ENCODE measurements at regions not wholly inside any gene's neighbourhood (a gene's known extent, or its start where the extent isn't known, plus 50 kb on each side); places are given as distances from the start of the nearest gene placed in this dataset.

DNA sequence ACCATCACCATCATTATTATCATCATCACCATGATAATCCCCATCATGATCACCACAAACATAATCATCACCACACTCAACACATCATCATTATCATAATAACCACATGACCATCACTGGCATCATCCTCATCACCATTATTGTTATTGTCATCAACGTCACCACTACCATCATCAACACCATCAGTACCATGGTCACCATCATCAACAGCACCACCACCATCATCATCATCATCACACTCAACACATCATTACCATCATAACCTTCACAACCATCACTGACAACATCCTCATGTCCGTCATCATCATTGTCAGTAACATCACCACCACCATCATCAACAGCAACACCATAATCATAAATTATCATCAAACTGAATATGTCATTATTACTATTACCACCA lies 73.2 kb downstream of the MBD3L1 start:
- Histone ChIP-seq H3K27ac (ENCODE audit: low read length) (no peak overlapping the region), H3K9me2 (replicated peaks; ENCODE audit: low read length) (no peaks in the 10 kb centered on the region), H4K20me1 (ENCODE audit: low read length) (no peaks in the 10 kb centered on the region), H3K4me2 (ENCODE audit: low read length) (no peak overlapping the region), H3K27me3 (ENCODE audit: low read length) (no peaks in the 10 kb centered on the region), H3K4me3 (ENCODE audit: low read length) (no peak overlapping the region), H3K79me2 (ENCODE audit: low read length) (no peaks in the 10 kb centered on the region), H2AFZ (ENCODE audit: low read length) (no peak overlapping the region), H3F3A (ENCODE audit: low read length, unreplicated experiment) (no peaks in the 10 kb centered on the region), H3K9ac (ENCODE audit: low read length) (no peak overlapping the region), H3K36me3 (ENCODE audit: low read depth, low read length) (no peaks in the 10 kb centered on the region), H3K4me1 (ENCODE audit: insufficient read depth, low read length) (no peaks in the 10 kb centered on the region), H3K9me3 (ENCODE audit: low read length) (no peaks in the 10 kb centered on the region; the same call in 1 of the 2 replicates)
- no TSS peak for BruUV-seq (replicated peaks)
- intact Hi-C loops (cut with micrococcal nuclease): no loop called here
- no peak for DNase-seq
- ChIA-PET POLR2A (ENCODE audit: unreplicated experiment) (no interaction called here), CTCF (no interaction called here)
- TF ChIP-seq EZH2 (IDR thresholded peaks at IDR 0.05; ENCODE audit: low read length, unreplicated experiment): no peak
- TF ChIP-seq EZH2phosphoT487 (IDR thresholded peaks at IDR 0.05; ENCODE audit: borderline replicate concordance, low read length): no peak
- TF ChIP-seq, protein P1, sequence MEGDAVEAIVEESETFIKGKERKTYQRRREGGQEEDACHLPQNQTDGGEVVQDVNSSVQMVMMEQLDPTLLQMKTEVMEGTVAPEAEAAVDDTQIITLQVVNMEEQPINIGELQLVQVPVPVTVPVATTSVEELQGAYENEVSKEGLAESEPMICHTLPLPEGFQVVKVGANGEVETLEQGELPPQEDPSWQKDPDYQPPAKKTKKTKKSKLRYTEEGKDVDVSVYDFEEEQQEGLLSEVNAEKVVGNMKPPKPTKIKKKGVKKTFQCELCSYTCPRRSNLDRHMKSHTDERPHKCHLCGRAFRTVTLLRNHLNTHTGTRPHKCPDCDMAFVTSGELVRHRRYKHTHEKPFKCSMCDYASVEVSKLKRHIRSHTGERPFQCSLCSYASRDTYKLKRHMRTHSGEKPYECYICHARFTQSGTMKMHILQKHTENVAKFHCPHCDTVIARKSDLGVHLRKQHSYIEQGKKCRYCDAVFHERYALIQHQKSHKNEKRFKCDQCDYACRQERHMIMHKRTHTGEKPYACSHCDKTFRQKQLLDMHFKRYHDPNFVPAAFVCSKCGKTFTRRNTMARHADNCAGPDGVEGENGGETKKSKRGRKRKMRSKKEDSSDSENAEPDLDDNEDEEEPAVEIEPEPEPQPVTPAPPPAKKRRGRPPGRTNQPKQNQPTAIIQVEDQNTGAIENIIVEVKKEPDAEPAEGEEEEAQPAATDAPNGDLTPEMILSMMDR (conservative IDR thresholded peaks at IDR 0.05; ENCODE audit: low read depth, low read length): no peak
- no peak for ATAC-seq

DNA sequence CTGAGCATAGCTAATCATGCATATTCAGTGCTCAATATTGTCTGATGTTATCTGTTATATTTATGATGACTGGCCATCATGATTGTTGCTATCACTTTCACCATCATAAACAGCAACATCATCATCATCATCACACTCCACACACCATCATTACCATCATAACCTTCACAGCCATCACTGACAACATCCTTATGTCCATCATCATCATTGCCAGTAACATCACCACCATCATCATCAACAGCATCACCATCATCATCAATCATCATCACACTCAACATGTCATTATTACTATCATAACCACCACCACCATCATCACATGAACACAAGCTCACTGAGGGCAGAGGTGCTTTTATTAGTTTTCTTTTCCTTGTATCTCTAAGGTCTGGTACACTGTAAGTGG lies 75.9 kb downstream of the MBD3L1 start:
- Histone ChIP-seq H3K9me2 (replicated peaks; ENCODE audit: low read length) (no peaks in the 10 kb centered on the region), H3K27me3 (ENCODE audit: low read length) (no peaks in the 10 kb centered on the region), H3K4me3 (ENCODE audit: low read length) (no peak overlapping the region), H3K36me3 (ENCODE audit: low read depth, low read length) (no peaks in the 10 kb centered on the region), H3K9me3 (ENCODE audit: low read length) (no peaks in the 10 kb centered on the region; the same call in 1 of the 2 replicates), H3K79me2 (ENCODE audit: low read length) (no peaks in the 10 kb centered on the region), H3K27ac (ENCODE audit: low read length) (no peak overlapping the region), H2AFZ (ENCODE audit: low read length) (no peak overlapping the region), H4K20me1 (ENCODE audit: low read length) (no peaks in the 10 kb centered on the region), H3K9ac (ENCODE audit: low read length) (no peak overlapping the region), H3F3A (ENCODE audit: low read length, unreplicated experiment) (no peaks in the 10 kb centered on the region), H3K4me2 (ENCODE audit: low read length) (no peak overlapping the region), H3K4me1 (ENCODE audit: insufficient read depth, low read length) (no peaks in the 10 kb centered on the region)
- intact Hi-C loops (cut with micrococcal nuclease): no loop called here
- no peak for TF ChIP-seq EZH2phosphoT487 (IDR thresholded peaks at IDR 0.05; ENCODE audit: borderline replicate concordance, low read length)
- no peak for TF ChIP-seq EZH2 (IDR thresholded peaks at IDR 0.05; ENCODE audit: low read length, unreplicated experiment)
- TF ChIP-seq, protein P1 (conservative IDR thresholded peaks at IDR 0.05; ENCODE audit: low read depth, low read length): no peak
- no peak for DNase-seq
- no peak for ATAC-seq
- CTCF ChIA-PET: no interaction called here
- POLR2A ChIA-PET (ENCODE audit: unreplicated experiment): no interaction called here
- BruUV-seq (replicated peaks): no TSS peak

DNA sequence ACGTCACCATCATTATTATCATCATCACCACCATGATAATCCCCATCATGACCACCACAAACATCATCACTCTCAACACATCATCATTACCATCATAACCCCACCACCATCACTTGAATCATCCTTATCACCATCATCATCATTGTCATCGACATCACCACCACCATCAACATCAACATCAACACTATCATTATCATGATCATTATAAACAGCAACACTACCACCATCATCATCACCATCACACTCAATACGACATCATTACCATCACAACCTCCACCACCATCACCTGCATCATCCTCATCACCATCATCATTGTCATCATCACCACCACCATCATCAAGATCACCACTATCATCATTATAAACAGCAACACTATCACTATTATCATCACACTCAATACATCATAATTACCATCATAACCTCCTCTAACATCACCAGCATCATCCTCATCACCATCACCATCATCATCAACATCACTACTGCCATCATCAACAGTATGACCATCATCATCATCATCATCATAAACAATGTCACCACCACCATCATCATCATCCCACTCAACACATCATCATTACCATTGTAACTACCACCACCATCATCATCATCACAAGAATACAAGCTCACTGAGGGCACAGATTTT lies 78.7 kb downstream of the MBD3L1 start:
- CTCF ChIA-PET: no interaction called here

More for the DNA sequence above, 78.7 kb downstream of the MBD3L1 start:
- no peaks in the 10 kb centered on the region; the same call in 1 of the 2 replicates for H3K9me3 ChIP-seq (ENCODE audit: low read length)
- TF ChIP-seq, protein P1 (conservative IDR thresholded peaks at IDR 0.05; ENCODE audit: low read depth, low read length): no peak
- TF ChIP-seq EZH2 (IDR thresholded peaks at IDR 0.05; ENCODE audit: low read length, unreplicated experiment) (no peak), EZH2phosphoT487 (IDR thresholded peaks at IDR 0.05; ENCODE audit: borderline replicate concordance, low read length) (no peak)
- BruUV-seq (replicated peaks): no TSS peak
- H3K36me3 ChIP-seq (ENCODE audit: low read depth, low read length): no peaks in the 10 kb centered on the region
- H3F3A ChIP-seq (ENCODE audit: low read length, unreplicated experiment): no peaks in the 10 kb centered on the region
- no peak overlapping the region for H3K4me3 ChIP-seq (ENCODE audit: low read length)
- POLR2A ChIA-PET (ENCODE audit: unreplicated experiment): no interaction called here
- no peaks in the 10 kb centered on the region for H3K4me1 ChIP-seq (ENCODE audit: insufficient read depth, low read length)
- no peaks in the 10 kb centered on the region for H4K20me1 ChIP-seq (ENCODE audit: low read length)
- no peaks in the 10 kb centered on the region for H3K27me3 ChIP-seq (ENCODE audit: low read length)
- H3K9me2 ChIP-seq (replicated peaks; ENCODE audit: low read length): no peaks in the 10 kb centered on the region
- H3K27ac ChIP-seq (ENCODE audit: low read length): no peak overlapping the region
- no peak for DNase-seq
- no peak for ATAC-seq
- intact Hi-C loops (cut with micrococcal nuclease): no loop called here
- H3K4me2 ChIP-seq (ENCODE audit: low read length): no peak overlapping the region
- no peaks in the 10 kb centered on the region for H3K79me2 ChIP-seq (ENCODE audit: low read length)
- H3K9ac ChIP-seq (ENCODE audit: low read length): no peak overlapping the region
- H2AFZ ChIP-seq (ENCODE audit: low read length): no peak overlapping the region
